SK-N-SH treated with all-trans-retinoic acid at 6 μM for 48 hours (cell line): ENCODE measurements at regions not wholly inside any gene's neighbourhood (a gene's known extent, or its start where the extent isn't known, plus 50 kb on each side); places are given as distances from the start of the nearest gene placed in this dataset.

Source experiments
- ATAC-seq: fragments of 200-7000 bp; cut with Tn5 transposase; 3 replicates; pipeline ENCODE4 v1.9.1; 2020; ENCODE audit warnings: mild to moderate bottlenecking, moderate library complexity
- ARNTL ChIP-seq: fragments of 450-650 bp; formaldehyde crosslinking; IDR thresholded peaks from 2 replicates; pipeline ENCODE4 v1.5.0; 2020; ENCODE audit warnings: low read depth, mild to moderate bottlenecking, moderate library complexity, borderline replicate concordance
- BACH2 ChIP-seq: fragments of 250-450 bp; sonication (Bioruptor Pico); IDR thresholded peaks from 2 replicates; pipeline ENCODE4 v1.9.0; 2021; ENCODE audit warnings: mild to moderate bottlenecking, borderline replicate concordance
- ISL1 ChIP-seq: fragments of 250-450 bp; sonication (Bioruptor Pico); IDR thresholded peaks from 2 replicates; pipeline ENCODE4 v2.1.2; 2022; ENCODE audit warnings: mild to moderate bottlenecking, moderate library complexity
- OSR1 ChIP-seq: fragments of 250-450 bp; sonication (Bioruptor Pico); IDR thresholded peaks from 2 replicates; pipeline ENCODE4 v1.8.0; 2022; ENCODE audit warnings: moderate library complexity, mild to moderate bottlenecking, inconsistent platforms
- POU6F1 ChIP-seq: fragments of 250-450 bp; sonication (Bioruptor Pico); IDR thresholded peaks from 2 replicates; pipeline ENCODE4 v1.8.0; 2021; ENCODE audit warnings: low read depth, mild to moderate bottlenecking, moderate library complexity, borderline replicate concordance
- PPARA ChIP-seq: fragments of 250-450 bp; sonication (Bioruptor Pico); IDR thresholded peaks from 2 replicates; pipeline ENCODE4 v1.5.0; 2020; ENCODE audit warnings: mild to moderate bottlenecking, borderline replicate concordance
- RARB ChIP-seq: fragments of 250-450 bp; sonication (Bioruptor Pico); IDR thresholded peaks from 2 replicates; pipeline ENCODE4 v1.8.0; 2021; ENCODE audit warnings: mild to moderate bottlenecking, moderate library complexity
- SNAI2 ChIP-seq: fragments of 250-450 bp; sonication (Bioruptor Pico); IDR thresholded peaks from 2 replicates; pipeline ENCODE4 v1.5.0; 2020; ENCODE audit warnings: mild to moderate bottlenecking, moderate library complexity
- TOX ChIP-seq: fragments of 250-450 bp; sonication (Bioruptor Pico); IDR thresholded peaks from 2 replicates; pipeline ENCODE4 v1.8.0; 2021; ENCODE audit warnings: mild to moderate bottlenecking, moderate library complexity, borderline replicate concordance
- ZFP3 ChIP-seq: fragments of 250-450 bp; sonication (Bioruptor Pico); IDR thresholded peaks from 2 replicates; pipeline ENCODE4 v1.5.0; 2020; ENCODE audit warnings: mild to moderate bottlenecking, moderate library complexity
- ZNF565 ChIP-seq: fragments of 450-650 bp; formaldehyde crosslinking; conservative IDR thresholded peaks from 2 replicates; pipeline ENCODE4 v1.5.0; 2020; ENCODE audit warnings: low read depth, mild to moderate bottlenecking, moderate library complexity
- ZNF8 ChIP-seq: fragments of 450-650 bp; formaldehyde crosslinking; IDR thresholded peaks from 2 replicates; pipeline ENCODE4 v1.5.0; 2020; ENCODE audit warnings: mild to moderate bottlenecking, moderate library complexity
- TF ChIP-seq, protein P1 (sequence below): fragments of 250-450 bp; sonication (Bioruptor Pico); IDR thresholded peaks from 2 replicates; pipeline ENCODE4 v1.8.0; 2020; ENCODE audit warnings: mild to moderate bottlenecking, moderate library complexity, borderline replicate concordance
- TF ChIP-seq, protein P2 (sequence below): fragments of 250-450 bp; sonication (Bioruptor Pico); IDR thresholded peaks from 2 replicates; pipeline ENCODE4 v1.5.1; 2021; ENCODE audit warnings: mild to moderate bottlenecking, moderate library complexity
- TF ChIP-seq, protein P3 (sequence below): fragments of 250-450 bp; sonication (Bioruptor Pico); IDR thresholded peaks from 2 replicates; pipeline ENCODE4 v1.5.1; 2020; ENCODE audit warnings: low read depth, mild to moderate bottlenecking, moderate library complexity
- TF ChIP-seq, protein P4 (sequence below): fragments of 250-450 bp; sonication (Bioruptor Pico); IDR thresholded peaks from 2 replicates; pipeline ENCODE4 v1.5.0; 2020; ENCODE audit warnings: mild to moderate bottlenecking, moderate library complexity

- TF ChIP-seq, protein P1, sequence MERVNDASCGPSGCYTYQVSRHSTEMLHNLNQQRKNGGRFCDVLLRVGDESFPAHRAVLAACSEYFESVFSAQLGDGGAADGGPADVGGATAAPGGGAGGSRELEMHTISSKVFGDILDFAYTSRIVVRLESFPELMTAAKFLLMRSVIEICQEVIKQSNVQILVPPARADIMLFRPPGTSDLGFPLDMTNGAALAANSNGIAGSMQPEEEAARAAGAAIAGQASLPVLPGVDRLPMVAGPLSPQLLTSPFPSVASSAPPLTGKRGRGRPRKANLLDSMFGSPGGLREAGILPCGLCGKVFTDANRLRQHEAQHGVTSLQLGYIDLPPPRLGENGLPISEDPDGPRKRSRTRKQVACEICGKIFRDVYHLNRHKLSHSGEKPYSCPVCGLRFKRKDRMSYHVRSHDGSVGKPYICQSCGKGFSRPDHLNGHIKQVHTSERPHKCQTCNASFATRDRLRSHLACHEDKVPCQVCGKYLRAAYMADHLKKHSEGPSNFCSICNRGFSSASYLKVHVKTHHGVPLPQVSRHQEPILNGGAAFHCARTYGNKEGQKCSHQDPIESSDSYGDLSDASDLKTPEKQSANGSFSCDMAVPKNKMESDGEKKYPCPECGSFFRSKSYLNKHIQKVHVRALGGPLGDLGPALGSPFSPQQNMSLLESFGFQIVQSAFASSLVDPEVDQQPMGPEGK (CRISPR knock-in tag) = no peak
- TF ChIP-seq, protein P2, sequence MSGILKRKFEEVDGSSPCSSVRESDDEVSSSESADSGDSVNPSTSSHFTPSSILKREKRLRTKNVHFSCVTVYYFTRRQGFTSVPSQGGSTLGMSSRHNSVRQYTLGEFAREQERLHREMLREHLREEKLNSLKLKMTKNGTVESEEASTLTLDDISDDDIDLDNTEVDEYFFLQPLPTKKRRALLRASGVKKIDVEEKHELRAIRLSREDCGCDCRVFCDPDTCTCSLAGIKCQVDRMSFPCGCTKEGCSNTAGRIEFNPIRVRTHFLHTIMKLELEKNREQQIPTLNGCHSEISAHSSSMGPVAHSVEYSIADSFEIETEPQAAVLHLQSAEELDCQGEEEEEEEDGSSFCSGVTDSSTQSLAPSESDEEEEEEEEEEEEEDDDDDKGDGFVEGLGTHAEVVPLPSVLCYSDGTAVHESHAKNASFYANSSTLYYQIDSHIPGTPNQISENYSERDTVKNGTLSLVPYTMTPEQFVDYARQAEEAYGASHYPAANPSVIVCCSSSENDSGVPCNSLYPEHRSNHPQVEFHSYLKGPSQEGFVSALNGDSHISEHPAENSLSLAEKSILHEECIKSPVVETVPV = no peak
- TF ChIP-seq PPARA (CRISPR knock-in tag) (no peak), ISL1 (CRISPR knock-in tag) (no peak), OSR1 (CRISPR knock-in tag) (no peak), TOX (no peak)
- no peak for ATAC-seq
Observed at GRCh38 chr6:148082696-148083095, 259.9 kb upstream of the SASH1 start.

GRCh38 chr6:148085631-148086331 is 256.9 kb upstream of the SASH1 start:
- TF ChIP-seq, protein P3, sequence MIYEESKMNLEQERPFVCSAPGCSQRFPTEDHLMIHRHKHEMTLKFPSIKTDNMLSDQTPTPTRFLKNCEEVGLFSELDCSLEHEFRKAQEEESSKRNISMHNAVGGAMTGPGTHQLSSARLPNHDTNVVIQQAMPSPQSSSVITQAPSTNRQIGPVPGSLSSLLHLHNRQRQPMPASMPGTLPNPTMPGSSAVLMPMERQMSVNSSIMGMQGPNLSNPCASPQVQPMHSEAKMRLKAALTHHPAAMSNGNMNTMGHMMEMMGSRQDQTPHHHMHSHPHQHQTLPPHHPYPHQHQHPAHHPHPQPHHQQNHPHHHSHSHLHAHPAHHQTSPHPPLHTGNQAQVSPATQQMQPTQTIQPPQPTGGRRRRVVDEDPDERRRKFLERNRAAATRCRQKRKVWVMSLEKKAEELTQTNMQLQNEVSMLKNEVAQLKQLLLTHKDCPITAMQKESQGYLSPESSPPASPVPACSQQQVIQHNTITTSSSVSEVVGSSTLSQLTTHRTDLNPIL (CRISPR knock-in tag) = no peak
- TF ChIP-seq ZFP3 (CRISPR knock-in tag) = no peak
- TF ChIP-seq, protein P1 (CRISPR knock-in tag) = no peak
- no peak for TF ChIP-seq ZNF8
- TF ChIP-seq ISL1 (CRISPR knock-in tag) = no peak
- TF ChIP-seq RARB (CRISPR knock-in tag) = no peak
- TF ChIP-seq, protein P4, sequence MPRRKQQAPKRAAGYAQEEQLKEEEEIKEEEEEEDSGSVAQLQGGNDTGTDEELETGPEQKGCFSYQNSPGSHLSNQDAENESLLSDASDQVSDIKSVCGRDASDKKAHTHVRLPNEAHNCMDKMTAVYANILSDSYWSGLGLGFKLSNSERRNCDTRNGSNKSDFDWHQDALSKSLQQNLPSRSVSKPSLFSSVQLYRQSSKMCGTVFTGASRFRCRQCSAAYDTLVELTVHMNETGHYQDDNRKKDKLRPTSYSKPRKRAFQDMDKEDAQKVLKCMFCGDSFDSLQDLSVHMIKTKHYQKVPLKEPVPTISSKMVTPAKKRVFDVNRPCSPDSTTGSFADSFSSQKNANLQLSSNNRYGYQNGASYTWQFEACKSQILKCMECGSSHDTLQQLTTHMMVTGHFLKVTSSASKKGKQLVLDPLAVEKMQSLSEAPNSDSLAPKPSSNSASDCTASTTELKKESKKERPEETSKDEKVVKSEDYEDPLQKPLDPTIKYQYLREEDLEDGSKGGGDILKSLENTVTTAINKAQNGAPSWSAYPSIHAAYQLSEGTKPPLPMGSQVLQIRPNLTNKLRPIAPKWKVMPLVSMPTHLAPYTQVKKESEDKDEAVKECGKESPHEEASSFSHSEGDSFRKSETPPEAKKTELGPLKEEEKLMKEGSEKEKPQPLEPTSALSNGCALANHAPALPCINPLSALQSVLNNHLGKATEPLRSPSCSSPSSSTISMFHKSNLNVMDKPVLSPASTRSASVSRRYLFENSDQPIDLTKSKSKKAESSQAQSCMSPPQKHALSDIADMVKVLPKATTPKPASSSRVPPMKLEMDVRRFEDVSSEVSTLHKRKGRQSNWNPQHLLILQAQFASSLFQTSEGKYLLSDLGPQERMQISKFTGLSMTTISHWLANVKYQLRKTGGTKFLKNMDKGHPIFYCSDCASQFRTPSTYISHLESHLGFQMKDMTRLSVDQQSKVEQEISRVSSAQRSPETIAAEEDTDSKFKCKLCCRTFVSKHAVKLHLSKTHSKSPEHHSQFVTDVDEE = no peak
- TF ChIP-seq TOX = no peak
- TF ChIP-seq, protein P2 = no peak
- no peak for TF ChIP-seq POU6F1 (CRISPR knock-in tag)
- TF ChIP-seq ZNF565 (CRISPR knock-in tag) = no peak
- no peak for TF ChIP-seq BACH2 (CRISPR knock-in tag)
- no peak for TF ChIP-seq ARNTL
- no peak for TF ChIP-seq SNAI2 (CRISPR knock-in tag)
- TF ChIP-seq, all 23 proteins: peak for 0

More at GRCh38 chr6:148085631-148086331, 256.9 kb upstream of the SASH1 start:
- peak; percentile 83 for ATAC-seq
